ENCODE measurements at regions not wholly inside any gene's neighbourhood (a gene's known extent, or its start where the extent isn't known, plus 50 kb on each side); places are given as distances from the start of the nearest gene placed in this dataset.

DNA sequence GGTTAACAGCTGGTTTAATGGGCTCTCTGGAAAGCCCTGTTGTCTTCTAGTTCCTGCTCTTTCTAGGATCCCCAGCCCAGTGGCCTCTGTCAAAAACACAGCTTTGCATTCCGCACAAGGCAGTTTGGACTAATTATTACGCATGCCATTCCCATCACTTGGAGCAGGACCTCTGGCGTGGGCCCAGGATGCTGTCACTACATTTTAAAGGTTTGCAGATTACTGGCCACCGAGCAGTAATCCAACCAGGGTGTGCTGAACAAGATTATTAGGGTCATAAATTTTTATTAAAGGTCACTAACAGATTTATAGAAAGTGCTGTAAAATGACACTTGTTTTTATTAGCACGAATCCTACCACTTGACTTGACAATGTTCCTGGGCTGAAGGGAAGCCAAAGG is 143.6 kb upstream of the SLC6A11 start:
- no peak overlapping the region for H3K27ac ChIP-seq
- H3K27me3 ChIP-seq = peaks cover 33% of the 10 kb centered on the region
- no peaks in the 10 kb centered on the region for H3K4me1 ChIP-seq
- H3K4me3 ChIP-seq = no peak overlapping the region
- no peaks in the 10 kb centered on the region for H3K36me3 ChIP-seq
- TF ChIP-seq EP300 (IDR thresholded peaks at IDR 0.05) (no peak), POLR2A (IDR thresholded peaks at IDR 0.05) (no peak), POLR2AphosphoS5 (IDR thresholded peaks at IDR 0.05) (no peak)
- TF ChIP-seq, protein P1, sequence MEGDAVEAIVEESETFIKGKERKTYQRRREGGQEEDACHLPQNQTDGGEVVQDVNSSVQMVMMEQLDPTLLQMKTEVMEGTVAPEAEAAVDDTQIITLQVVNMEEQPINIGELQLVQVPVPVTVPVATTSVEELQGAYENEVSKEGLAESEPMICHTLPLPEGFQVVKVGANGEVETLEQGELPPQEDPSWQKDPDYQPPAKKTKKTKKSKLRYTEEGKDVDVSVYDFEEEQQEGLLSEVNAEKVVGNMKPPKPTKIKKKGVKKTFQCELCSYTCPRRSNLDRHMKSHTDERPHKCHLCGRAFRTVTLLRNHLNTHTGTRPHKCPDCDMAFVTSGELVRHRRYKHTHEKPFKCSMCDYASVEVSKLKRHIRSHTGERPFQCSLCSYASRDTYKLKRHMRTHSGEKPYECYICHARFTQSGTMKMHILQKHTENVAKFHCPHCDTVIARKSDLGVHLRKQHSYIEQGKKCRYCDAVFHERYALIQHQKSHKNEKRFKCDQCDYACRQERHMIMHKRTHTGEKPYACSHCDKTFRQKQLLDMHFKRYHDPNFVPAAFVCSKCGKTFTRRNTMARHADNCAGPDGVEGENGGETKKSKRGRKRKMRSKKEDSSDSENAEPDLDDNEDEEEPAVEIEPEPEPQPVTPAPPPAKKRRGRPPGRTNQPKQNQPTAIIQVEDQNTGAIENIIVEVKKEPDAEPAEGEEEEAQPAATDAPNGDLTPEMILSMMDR (IDR thresholded peaks at IDR 0.05) = no peak
- WGBS, 2 donors (ENCODE audit: low coverage in 1 of 2) = 19 to 34% methylated on average over 5 of the region's 5 CpGs
- no peak for ATAC-seq
- no peaks in the 10 kb centered on the region for H3K9me3 ChIP-seq

DNA sequence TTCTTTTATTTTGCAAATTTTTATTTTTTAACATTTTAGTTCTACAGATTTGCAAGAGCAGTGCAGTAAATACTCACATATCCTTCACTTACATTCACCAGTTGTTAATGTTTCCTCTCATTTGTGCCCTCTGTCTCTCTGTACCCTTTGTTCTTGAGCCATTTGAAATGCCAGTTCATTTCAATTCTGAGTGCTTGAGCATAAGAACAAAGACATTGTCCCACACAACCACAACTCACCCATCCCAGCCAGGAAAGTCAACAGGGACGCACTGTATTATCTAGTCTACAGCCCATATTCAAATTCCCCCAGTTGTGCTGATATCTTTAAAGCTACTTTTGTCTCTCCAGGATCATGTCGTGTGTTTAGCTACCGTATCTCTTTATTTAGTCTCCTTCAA is 141.4 kb upstream of the SLC6A11 start:
- H3K4me1 ChIP-seq = no peaks in the 10 kb centered on the region
- no peak for ATAC-seq
- no peaks in the 10 kb centered on the region for H3K9me3 ChIP-seq
- TF ChIP-seq EP300 (IDR thresholded peaks at IDR 0.05) (no peak), POLR2AphosphoS5 (IDR thresholded peaks at IDR 0.05) (no peak), POLR2A (IDR thresholded peaks at IDR 0.05) (no peak)
- TF ChIP-seq, protein P1 (IDR thresholded peaks at IDR 0.05) = no peak
- H3K36me3 ChIP-seq = no peaks in the 10 kb centered on the region
- WGBS, 2 donors (ENCODE audit: low coverage in 1 of 2) = 50 to 69% methylated on average over 3 of the region's 3 CpGs
- no peak overlapping the region for H3K27ac ChIP-seq
- peaks cover 22% of the 10 kb centered on the region for H3K27me3 ChIP-seq
- no peak overlapping the region for H3K4me3 ChIP-seq

DNA sequence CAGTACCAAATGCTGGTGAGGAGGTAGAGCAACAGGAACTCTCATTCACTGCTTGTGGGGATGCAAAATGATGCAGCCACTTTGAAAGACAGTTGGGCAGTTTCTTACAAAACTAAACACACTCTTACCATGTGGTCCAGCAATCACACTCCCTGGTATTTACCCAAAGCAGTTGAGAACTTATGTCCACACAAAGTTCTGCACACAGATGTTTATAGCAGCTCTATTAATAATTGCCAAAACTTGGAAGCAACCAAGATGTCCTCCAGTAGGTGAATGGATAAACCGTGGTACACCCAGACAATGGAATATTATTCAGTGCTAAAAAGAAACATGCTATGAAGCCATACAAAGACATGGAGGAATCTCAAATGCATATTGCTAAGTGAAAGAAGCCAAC is 139.1 kb upstream of the SLC6A11 start:
- no peak for ATAC-seq
- no peak overlapping the region for H3K27ac ChIP-seq
- H3K4me3 ChIP-seq = no peak overlapping the region
- H3K9me3 ChIP-seq = no peaks in the 10 kb centered on the region
- H3K27me3 ChIP-seq = peaks cover 21% of the 10 kb centered on the region
- TF ChIP-seq POLR2AphosphoS5 (IDR thresholded peaks at IDR 0.05) = no peak
- TF ChIP-seq EP300 (IDR thresholded peaks at IDR 0.05) = no peak
- no peak for TF ChIP-seq POLR2A (IDR thresholded peaks at IDR 0.05)
- TF ChIP-seq, protein P1 (IDR thresholded peaks at IDR 0.05) = no peak
- WGBS, 2 donors (ENCODE audit: low coverage in 1 of 2) = 71% methylated on average over 1 of the region's 1 CpG; no CpG with 5 or more reads in 1 of the 2 donors
- H3K4me1 ChIP-seq = no peaks in the 10 kb centered on the region
- H3K36me3 ChIP-seq = no peaks in the 10 kb centered on the region

DNA sequence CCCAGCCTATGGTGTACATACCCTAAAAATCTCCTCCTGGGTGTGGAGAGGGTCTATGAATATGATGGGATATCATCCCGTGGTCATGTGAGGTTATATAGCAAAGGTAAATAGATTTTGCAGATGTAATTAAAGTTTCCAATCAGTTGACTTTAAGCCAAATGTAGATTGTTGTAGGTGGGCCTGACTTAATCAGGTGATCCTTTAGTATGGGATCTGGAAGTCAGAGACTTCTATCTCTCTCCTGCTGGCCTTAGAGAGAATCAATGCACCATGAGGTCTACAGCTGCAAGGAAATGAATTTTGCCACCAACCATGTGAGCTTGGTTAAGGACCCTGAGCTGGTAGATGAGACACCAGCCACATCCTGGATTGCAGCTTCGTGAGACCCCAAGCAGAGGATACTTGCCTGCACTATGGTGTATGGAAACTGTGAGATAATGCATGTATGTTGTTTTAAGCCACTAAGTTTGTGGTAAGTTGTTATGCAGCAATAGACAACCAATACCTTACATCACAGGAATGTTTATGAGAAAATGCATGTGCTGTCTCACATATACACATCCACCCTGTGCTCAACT is 137.1 kb upstream of the SLC6A11 start:
- Histone ChIP-seq H3K36me3 (no peaks in the 10 kb centered on the region), H3K27ac (no peak overlapping the region), H3K27me3 (peaks cover 21% of the 10 kb centered on the region), H3K4me1 (no peaks in the 10 kb centered on the region), H3K9me3 (no peaks in the 10 kb centered on the region), H3K4me3 (no peak overlapping the region)
- no peak for ATAC-seq
- WGBS, 2 donors (ENCODE audit: low coverage in 1 of 2) = 48 to 93% methylated on average over 2 of the region's 2 CpGs
- TF ChIP-seq, protein P1 (IDR thresholded peaks at IDR 0.05) = no peak
- TF ChIP-seq EP300 (IDR thresholded peaks at IDR 0.05) (no peak), POLR2A (IDR thresholded peaks at IDR 0.05) (no peak), POLR2AphosphoS5 (IDR thresholded peaks at IDR 0.05) (no peak)

DNA sequence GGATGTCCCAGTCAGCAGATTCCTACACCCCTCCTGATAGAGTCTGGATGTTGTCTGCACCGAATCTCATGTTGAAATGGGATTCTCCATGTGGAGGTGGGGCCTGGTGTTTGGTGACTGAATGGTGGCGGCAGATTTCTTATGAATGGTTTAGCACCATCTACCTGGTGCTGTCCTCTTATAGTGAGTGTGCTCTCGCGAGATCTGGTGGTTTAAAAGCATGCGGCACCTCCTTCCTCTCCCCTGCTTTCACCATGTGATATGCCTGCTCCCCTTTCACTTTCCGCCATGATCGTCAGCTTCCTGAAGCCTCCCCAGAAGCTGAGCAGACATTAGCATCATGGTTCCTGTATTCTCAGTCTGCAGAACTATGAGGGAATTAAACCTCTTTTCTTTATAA is 135.2 kb upstream of the SLC6A11 start:
- Histone ChIP-seq H3K4me1 (no peaks in the 10 kb centered on the region), H3K36me3 (no peaks in the 10 kb centered on the region), H3K4me3 (no peak overlapping the region), H3K27me3 (peaks cover 21% of the 10 kb centered on the region), H3K9me3 (no peaks in the 10 kb centered on the region), H3K27ac (no peak overlapping the region)
- ATAC-seq = no peak
- TF ChIP-seq EP300 (IDR thresholded peaks at IDR 0.05) (no peak), POLR2A (IDR thresholded peaks at IDR 0.05) (no peak), POLR2AphosphoS5 (IDR thresholded peaks at IDR 0.05) (no peak)
- TF ChIP-seq, protein P1 (IDR thresholded peaks at IDR 0.05) = no peak
- 90 to 95% methylated on average over 3 to 4 of the region's 7 CpGs for WGBS, 2 donors (ENCODE audit: low coverage in 1 of 2)

All from gastroesophageal sphincter (tissue), 4 donors.